GM12878 (cell line): ENCODE measurements at regions not wholly inside any gene's neighbourhood (a gene's known extent, or its start where the extent isn't known, plus 50 kb on each side); places are given as distances from the start of the nearest gene placed in this dataset.

Experiments
- ATAC-seq: fragments of 200-7000 bp; cut with Tn5 transposase; 3 replicates; pipeline ENCODE4 v1.9.1; 2020; ENCODE audit warnings: mild to moderate bottlenecking, moderate library complexity
- BruUV-seq: library from RNA; stranded (reverse); fragments of 400-500 nt; replicated peaks from 2 replicates; lab custom pipeline; 2021; lab: Mats Ljungman, UMichigan
- CTCF ChIA-PET: fragments of 300-600 bp; sonication (Branson Sonifier 250); formaldehyde crosslinking; extraction: SDS; loops from one replicate; lab custom pipeline; 2021; ENCODE audit warnings: inconsistent platforms; lab: Yijun Ruan, JAX
- POLR2A ChIA-PET: fragments of 350-600 bp; formaldehyde crosslinking; extraction: SDS; loops from one replicate; lab custom pipeline; 2021; ENCODE audit warnings: inconsistent platforms; lab: Charles Lee
- RAD21 ChIA-PET: fragments of 300-600 bp; sonication (Branson Sonifier 250); formaldehyde crosslinking; loops from one replicate; lab custom pipeline; 2023; ENCODE audit warnings: antibody characterized with exemption; ENCODE audit not compliant: unreplicated experiment; lab: Charles Lee
- SMC1A ChIA-PET: fragments of 300-600 bp; sonication (Branson Sonifier 250); formaldehyde crosslinking; loops from one replicate; lab custom pipeline; 2023; ENCODE audit not compliant: unreplicated experiment, uncharacterized antibody; lab: Charles Lee
- DNase-seq: peaks from one replicate; pipeline ENCODE4 v3.0.0-alpha.2; 2011; ENCODE audit warnings: low read depth, low spot score
- FAIRE-seq: peaks from 3 replicates; lab custom pipeline; 2011; peaks lifted over from hg19 to GRCh38; lab: Jason Lieb, UNC
- H2AFZ ChIP-seq: 2 replicates; pipeline ENCODE4 v1.6.0; 2011; ENCODE audit warnings: low read depth, low read length, control low read depth; ENCODE audit not compliant: control insufficient read depth
- H3K27ac ChIP-seq: 2 replicates; pipeline ENCODE4 v1.5.1; 2011; ENCODE audit warnings: control low read depth; ENCODE audit not compliant: control insufficient read depth, insufficient read depth
- H3K27me3 ChIP-seq, 2 experiments: replicated peaks in 1 of 2; 2 replicates each; pipeline versions ENCODE4 v1.6.0 to v1.6.1; 2011; ENCODE audit warnings: low read length in 1 of 2; ENCODE audit not compliant: control insufficient read depth in 2 of 2, insufficient read depth in 2 of 2
- H3K36me3 ChIP-seq, 2 experiments: 2 replicates each; pipeline ENCODE4 v1.5.1; 2011; ENCODE audit warnings: low read length in 1 of 2; ENCODE audit not compliant: control insufficient read depth in 2 of 2, insufficient read depth in 2 of 2
- H3K4me1 ChIP-seq: 2 replicates; pipeline ENCODE4 v1.6.1; 2011; ENCODE audit warnings: mild to moderate bottlenecking, low read length, moderate library complexity, mixed read lengths; ENCODE audit not compliant: control insufficient read depth, insufficient read depth
- H3K4me2 ChIP-seq: 2 replicates; pipeline ENCODE4 v1.6.0; 2011; ENCODE audit warnings: control low read depth; ENCODE audit not compliant: control insufficient read depth, insufficient read depth
- H3K4me3 ChIP-seq: fragments of 200-600 bp; sonication (generic); 2 replicates; pipeline ENCODE4 v1.5.1; 2016
- H3K79me2 ChIP-seq: 2 replicates; pipeline ENCODE4 v1.6.0; 2011; ENCODE audit warnings: low read length; ENCODE audit not compliant: control insufficient read depth, insufficient read depth
- H3K9ac ChIP-seq: 2 replicates; pipeline ENCODE4 v1.8.0; 2011; ENCODE audit warnings: low read length, control low read depth, mixed read lengths; ENCODE audit not compliant: control insufficient read depth, insufficient read depth
- H3K9me3 ChIP-seq: replicated peaks from 3 replicates; pipeline ENCODE4 v1.5.1; 2011; ENCODE audit warnings: mild to moderate bottlenecking, low read length; ENCODE audit not compliant: control insufficient read depth, insufficient read depth
- H4K20me1 ChIP-seq: 2 replicates; pipeline ENCODE4 v1.6.0; 2011; ENCODE audit not compliant: control insufficient read depth, insufficient read depth
- ATF7 ChIP-seq: fragments of 450-650 bp; IDR thresholded peaks from 2 replicates; pipeline ENCODE4 v1.6.1; 2016; ENCODE audit warnings: low read depth, mild to moderate bottlenecking
- CREM ChIP-seq: IDR thresholded peaks from 2 replicates; pipeline ENCODE4 v1.6.1; 2014; ENCODE audit warnings: antibody characterized with exemption, low read depth
- JUNB ChIP-seq: IDR thresholded peaks from 2 replicates; pipeline ENCODE4 v1.6.1; 2016; ENCODE audit warnings: antibody characterized with exemption, mild to moderate bottlenecking
- NBN ChIP-seq: fragments of 450-650 bp; IDR thresholded peaks from 2 replicates; pipeline ENCODE4 v1.6.1; 2016
- NFYB ChIP-seq: IDR thresholded peaks from 2 replicates; pipeline ENCODE4 v1.6.1; 2011; ENCODE audit warnings: low read depth, mild to moderate bottlenecking, low read length, improper control_type of control experiment, moderate library complexity; ENCODE audit not compliant: insufficient read depth
- POLR2AphosphoS2 ChIP-seq: IDR thresholded peaks from 2 replicates; pipeline ENCODE4 v1.6.1; 2011; ENCODE audit warnings: low read depth, mild to moderate bottlenecking, low read length, improper control_type of control experiment, moderate library complexity
- RUNX3 ChIP-seq: IDR thresholded peaks from 2 replicates; pipeline ENCODE4 v1.6.1; 2012; ENCODE audit warnings: low read length, inconsistent platforms
- TBL1XR1 ChIP-seq: IDR thresholded peaks from 2 replicates; pipeline ENCODE4 v1.6.1; 2012; ENCODE audit warnings: low read depth, low read length, improper control_type of control experiment
- ZNF217 ChIP-seq: fragments of 450-650 bp; IDR thresholded peaks from 2 replicates; pipeline ENCODE4 v1.6.1; 2017; ENCODE audit warnings: antibody characterized with exemption, mild to moderate bottlenecking
- ZZZ3 ChIP-seq: IDR thresholded peaks from 2 replicates; pipeline ENCODE4 v1.6.1; 2011; ENCODE audit warnings: low read depth; ENCODE audit not compliant: control insufficient read depth, insufficient read length
- WGBS: methylation state at CpG from one replicate; pipeline ENCODE4 v1.1.6; 2016; ENCODE audit warnings: low lambda C conversion rate; ENCODE audit not compliant: insufficient replicate concordance, insufficient coverage; ENCODE audit errors: missing lambda C conversion rate; 5-methylcytosine and 5-hydroxymethylcytosine counted together
- in situ Hi-C: fragments of 300-500 bp; cut with MboI; formaldehyde crosslinking; loops from 9 replicates; pipeline ENCODE4 v1.14.3; 2018; ENCODE audit warnings: mixed read lengths
- intact Hi-C: fragments of 100-400 bp; cut with micrococcal nuclease; formaldehyde crosslinking; loops from one replicate; pipeline ENCODE4 v1.14.2; 2022; ENCODE audit not compliant: unreplicated experiment
- TF ChIP-seq, protein P1 (sequence below): fragments of 450-650 bp; IDR thresholded peaks from 2 replicates; pipeline ENCODE4 v1.6.1; 2018; ENCODE audit warnings: mild to moderate bottlenecking, low read depth, moderate library complexity; ENCODE audit not compliant: partially characterized antibody
- TF ChIP-seq, protein P2 (sequence below): IDR thresholded peaks from 2 replicates; pipeline ENCODE4 v1.6.1; 2011; ENCODE audit warnings: low read depth, mild to moderate bottlenecking, low read length, moderate library complexity, borderline replicate concordance; ENCODE audit errors: extremely low read depth

DNA sequence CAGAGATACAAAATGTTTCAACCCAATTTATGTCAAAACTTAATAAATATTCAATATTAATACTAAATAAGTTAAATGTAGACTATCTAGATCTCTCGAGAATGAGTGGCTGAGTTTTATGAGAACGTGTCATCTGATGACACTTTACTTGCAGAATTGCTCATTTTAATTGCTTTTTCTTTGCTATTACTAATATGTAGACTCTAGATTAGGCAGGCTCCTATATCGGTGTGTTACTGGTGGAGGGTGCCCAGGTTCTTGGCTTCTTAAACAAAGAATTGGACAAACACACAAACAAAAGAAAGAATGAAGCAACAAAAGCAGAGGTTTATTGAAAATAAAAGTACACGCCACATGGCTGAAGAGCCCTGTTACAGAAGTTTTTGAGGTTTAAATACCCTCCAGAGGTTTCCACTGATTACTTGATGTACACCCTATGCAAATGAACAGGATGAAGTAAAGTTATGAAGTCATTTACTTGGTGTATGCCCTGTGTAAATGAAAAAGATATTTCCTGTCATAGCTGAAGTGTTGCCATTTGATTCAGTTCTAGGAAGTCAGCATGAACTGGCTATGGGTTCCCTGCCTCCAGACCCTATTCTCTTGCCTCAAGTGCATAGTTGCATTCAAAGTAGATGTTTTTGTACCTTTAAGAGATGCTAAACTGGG lies 122.9 kb upstream of the ITGA4 start:
- Histone ChIP-seq H3K4me2 (no peak overlapping the region), H2AFZ (no peak overlapping the region; the same call in none of the 2 replicates), H3K4me1 (no peaks in the 10 kb centered on the region), H3K36me3 (no peaks in the 10 kb centered on the region), H3K9me3 (no peaks in the 10 kb centered on the region), H3K9ac (no peak overlapping the region), H3K27ac (no peak overlapping the region), H3K27me3 (no peaks in the 10 kb centered on the region), H3K4me3 (no peak overlapping the region), H4K20me1 (no peaks in the 10 kb centered on the region), H3K79me2 (no peaks in the 10 kb centered on the region)
- ChIA-PET POLR2A (no interaction called here), RAD21 (interaction anchor here (1.0 to 1.4 kb wide), 4 partner anchors 15 to 132 kb away, joined by 3 to 5 read pairs (median 4); no protein-coding TSS in a partner anchor), CTCF (interaction anchor here (1.0 to 1.8 kb wide), 3 partner anchors 15 to 23 kb away, joined by 3 to 6 read pairs (median 5); no protein-coding TSS in a partner anchor), SMC1A (interaction anchor here (0.9 to 2.7 kb wide), 7 partner anchors 10 to 41 kb away, joined by 3 to 18 read pairs (median 5); no protein-coding TSS in a partner anchor)
- peak; percentile 83 for ATAC-seq
- WGBS: 33% methylated on average over 4 of the region's 4 CpGs
- DNase-seq: no peak
- no peak for FAIRE-seq
- BruUV-seq: no TSS peak
- TF ChIP-seq POLR2AphosphoS2 (no peak), JUNB (peak; percentile 70), RUNX3 (peak; percentile 7; the same call in 1 of the 2 replicates), CREM (0 out of 2 replicates have a peak, but pooled peaks have one; percentile 21), ZZZ3 (no peak), NBN (no peak), NFYB (no peak), ATF7 (0 out of 2 replicates have a peak, but pooled peaks have one; percentile 24), ZNF217 (no peak), TBL1XR1 (no peak)
- TF ChIP-seq, protein P1, sequence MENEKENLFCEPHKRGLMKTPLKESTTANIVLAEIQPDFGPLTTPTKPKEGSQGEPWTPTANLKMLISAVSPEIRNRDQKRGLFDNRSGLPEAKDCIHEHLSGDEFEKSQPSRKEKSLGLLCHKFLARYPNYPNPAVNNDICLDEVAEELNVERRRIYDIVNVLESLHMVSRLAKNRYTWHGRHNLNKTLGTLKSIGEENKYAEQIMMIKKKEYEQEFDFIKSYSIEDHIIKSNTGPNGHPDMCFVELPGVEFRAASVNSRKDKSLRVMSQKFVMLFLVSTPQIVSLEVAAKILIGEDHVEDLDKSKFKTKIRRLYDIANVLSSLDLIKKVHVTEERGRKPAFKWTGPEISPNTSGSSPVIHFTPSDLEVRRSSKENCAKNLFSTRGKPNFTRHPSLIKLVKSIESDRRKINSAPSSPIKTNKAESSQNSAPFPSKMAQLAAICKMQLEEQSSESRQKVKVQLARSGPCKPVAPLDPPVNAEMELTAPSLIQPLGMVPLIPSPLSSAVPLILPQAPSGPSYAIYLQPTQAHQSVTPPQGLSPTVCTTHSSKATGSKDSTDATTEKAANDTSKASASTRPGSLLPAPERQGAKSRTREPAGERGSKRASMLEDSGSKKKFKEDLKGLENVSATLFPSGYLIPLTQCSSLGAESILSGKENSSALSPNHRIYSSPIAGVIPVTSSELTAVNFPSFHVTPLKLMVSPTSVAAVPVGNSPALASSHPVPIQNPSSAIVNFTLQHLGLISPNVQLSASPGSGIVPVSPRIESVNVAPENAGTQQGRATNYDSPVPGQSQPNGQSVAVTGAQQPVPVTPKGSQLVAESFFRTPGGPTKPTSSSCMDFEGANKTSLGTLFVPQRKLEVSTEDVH: no peak
- TF ChIP-seq, protein P2, sequence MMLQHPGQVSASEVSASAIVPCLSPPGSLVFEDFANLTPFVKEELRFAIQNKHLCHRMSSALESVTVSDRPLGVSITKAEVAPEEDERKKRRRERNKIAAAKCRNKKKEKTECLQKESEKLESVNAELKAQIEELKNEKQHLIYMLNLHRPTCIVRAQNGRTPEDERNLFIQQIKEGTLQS: no peak
- intact Hi-C loops: no loop called here
- in situ Hi-C loops: no loop called here
